Naive thymus-derived CD4-positive, alpha-beta T cell (primary cell): ENCODE measurements at regions not wholly inside any gene's neighbourhood (a gene's known extent, or its start where the extent isn't known, plus 50 kb on each side); places are given as distances from the start of the nearest gene placed in this dataset.
A peak's percentile ranks its signal among the peaks of the same experiment; 100 is the strongest.
"Not testable (repeated sequence)": the region's sequence is repeated elsewhere in the genome, so short reads cannot be mapped to it uniquely, and the experiment has no call there.

Experiments
- ATAC-seq: fragments of 150-1000 bp; cut with Tn5 transposase; 2 replicates; pipeline ENCODE4 v1.10.0; 2021; ENCODE audit warnings: mild to moderate bottlenecking, moderate library complexity
- CTCF ChIA-PET: fragments of 350-600 bp; sonication (Branson Sonifier 250); formaldehyde crosslinking; loops from one replicate; lab custom pipeline; 2021; ENCODE audit warnings: antibody characterized with exemption; lab: Charles Lee
- POLR2A ChIA-PET: fragments of 350-600 bp; sonication (Branson Sonifier 250); formaldehyde crosslinking; loops from one replicate; lab custom pipeline; 2021; ENCODE audit warnings: antibody characterized with exemption, inconsistent platforms; lab: Charles Lee
- DNase-seq, 9 donors: peaks; one replicate each; pipeline versions ENCODE4 v3.0.0 to v3.0.0-alpha.2; 2020 to 2022; ENCODE audit warnings: mixed read lengths in 1 of 9
- H3K27ac ChIP-seq: one replicate; pipeline ENCODE4 v1.7.0; 2013; ENCODE audit warnings: mild to moderate bottlenecking, low read depth, low read length, moderate library complexity
- H3K27me3 ChIP-seq, 2 donors: one replicate each; pipeline ENCODE4 v1.7.0; 2013; ENCODE audit warnings: low read length in 2 of 2, mild to moderate bottlenecking in 2 of 2, moderate library complexity in 2 of 2; ENCODE audit not compliant: control insufficient read depth in 2 of 2, insufficient read depth in 2 of 2
- H3K36me3 ChIP-seq, 3 experiments: 1 replicate in 2 of 3; 2 replicates in 1 of 3; pipeline ENCODE4 v1.7.0; 2013; ENCODE audit warnings: low read length in 3 of 3, mild to moderate bottlenecking in 3 of 3, moderate library complexity in 1 of 3; ENCODE audit not compliant: insufficient read depth in 3 of 3, control insufficient read depth in 2 of 3
- H3K4me1 ChIP-seq, 2 donors: one replicate each; pipeline ENCODE4 v1.7.0; 2013; ENCODE audit warnings: low read length in 2 of 2, mild to moderate bottlenecking in 2 of 2, moderate library complexity in 1 of 2; ENCODE audit not compliant: control insufficient read depth in 2 of 2, insufficient read depth in 2 of 2
- H3K4me3 ChIP-seq: 2 replicates; pipeline ENCODE4 v1.7.0; 2013; ENCODE audit warnings: mild to moderate bottlenecking, low read length
- H3K9me3 ChIP-seq, 3 experiments: 1 replicate in 2 of 3; 2 replicates in 1 of 3; pipeline ENCODE4 v1.7.0; 2013; ENCODE audit warnings: low read length in 3 of 3; ENCODE audit not compliant: control insufficient read depth in 2 of 3
- H3K27ac Mint-ChIP-seq, 9 donors: one replicate each; pipeline ENCODE4 v1.8.0; 2020 to 2022; ENCODE audit warnings: mixed read lengths in 9 of 9, mild to moderate bottlenecking in 8 of 9, moderate library complexity in 5 of 9, inconsistent platforms in 2 of 9
- H3K27me3 Mint-ChIP-seq, 5 donors: one replicate each; pipeline ENCODE4 v1.8.0; 2021 to 2022; ENCODE audit warnings: mixed read lengths in 5 of 5, mild to moderate bottlenecking in 1 of 5
- H3K36me3 Mint-ChIP-seq, 5 donors: one replicate each; pipeline ENCODE4 v1.8.0; 2020 to 2022; ENCODE audit warnings: mixed read lengths in 5 of 5, mild to moderate bottlenecking in 3 of 5, inconsistent platforms in 1 of 5
- H3K4me1 Mint-ChIP-seq, 7 donors: one replicate each; pipeline ENCODE4 v1.8.0; 2020 to 2022; ENCODE audit warnings: mixed read lengths in 7 of 7, mild to moderate bottlenecking in 3 of 7, inconsistent platforms in 1 of 7
- H3K4me3 Mint-ChIP-seq, 10 donors: one replicate each; pipeline ENCODE4 v1.8.0; 2020 to 2022; ENCODE audit warnings: mild to moderate bottlenecking in 10 of 10, mixed read lengths in 10 of 10, moderate library complexity in 6 of 10, inconsistent platforms in 2 of 10
- H3K9me3 Mint-ChIP-seq, 11 donors: one replicate each; pipeline ENCODE4 v1.8.0; 2020 to 2022; ENCODE audit warnings: mixed read lengths in 11 of 11, mild to moderate bottlenecking in 4 of 11, inconsistent platforms in 1 of 11, moderate library complexity in 1 of 11
- intact Hi-C, 2 donors: fragments of 100-400 bp; cut with micrococcal nuclease; formaldehyde crosslinking; loops; one replicate each; pipeline ENCODE4 v1.15.1; 2023

DNA sequence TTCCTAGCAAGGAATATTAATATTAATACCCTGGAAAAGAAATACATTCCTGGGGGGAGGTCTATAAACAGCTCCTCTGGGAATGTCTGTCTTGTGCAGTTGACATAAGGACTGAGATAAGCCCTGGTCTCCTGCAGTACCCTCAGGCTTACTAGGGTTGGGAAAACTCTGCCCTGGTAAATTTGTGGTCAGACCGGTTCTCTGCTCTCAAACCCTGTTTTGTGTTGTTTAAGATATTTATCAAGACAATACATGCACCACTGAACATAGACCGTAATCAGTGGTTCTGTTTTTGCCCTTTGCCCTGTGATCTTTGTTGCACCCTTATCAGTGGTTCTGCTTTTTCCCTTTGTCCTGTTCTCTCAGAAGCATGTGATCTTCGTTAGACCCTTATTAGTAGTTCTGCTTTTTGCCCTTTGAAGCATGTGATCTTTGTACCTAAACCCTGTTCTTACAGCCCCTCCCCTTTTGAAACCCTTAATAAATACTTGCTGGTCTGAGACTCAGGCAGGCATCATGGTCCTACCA lies 112.3 kb upstream of the CRBN start:
- intact Hi-C loops: loop anchor here in 1 of 2 donors (10.0 kb wide), 2 partner anchors 117 to 1003 kb away; partner anchors contain the start of gene CRBN
- H3K27ac ChIP-seq, H3K27me3 ChIP-seq, DNase-seq, H3K27me3 Mint-ChIP-seq, CTCF ChIA-PET, ATAC-seq, H3K36me3 ChIP-seq, H3K4me3 ChIP-seq, H3K9me3 ChIP-seq, H3K36me3 Mint-ChIP-seq, H3K27ac Mint-ChIP-seq, H3K4me1 ChIP-seq, H3K4me3 Mint-ChIP-seq, POLR2A ChIA-PET: not testable (repeated sequence)
- Mint-ChIP-seq H3K9me3 (peaks cover 0 to 18% (median 5%) of the 10 kb centered on the region in 11 donors), H3K4me1 (peaks cover 0 to 21% (median 10%) of the 10 kb centered on the region in 7 donors)

DNA sequence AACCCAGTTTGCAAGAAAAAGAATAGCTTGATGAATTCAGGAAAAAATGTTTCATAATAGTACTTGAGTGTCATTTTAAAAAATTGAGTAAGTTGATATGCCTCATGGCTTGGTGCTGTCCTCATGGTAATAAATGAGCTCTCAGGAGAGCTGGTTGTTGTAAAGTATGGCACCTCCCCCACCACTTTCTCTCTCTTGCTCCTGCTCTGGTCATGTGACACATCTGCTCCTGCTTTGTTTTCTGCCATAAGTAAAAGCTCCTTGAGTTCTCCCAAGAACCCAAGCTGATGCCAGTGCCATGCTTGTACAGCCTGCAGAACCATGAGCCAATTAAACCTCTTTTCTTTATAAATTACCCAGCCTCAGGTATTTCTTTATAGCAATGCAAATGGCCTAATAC lies 108.8 kb upstream of the CRBN start:
- no peak overlapping the region for H3K4me3 ChIP-seq
- H3K27ac ChIP-seq: no peak overlapping the region
- H3K36me3 Mint-ChIP-seq: no peaks in the 10 kb centered on the region
- ATAC-seq: no peak
- no peaks in the 10 kb centered on the region for H3K9me3 ChIP-seq
- peaks cover 0 to 2% (median 0%) of the 10 kb centered on the region in 5 donors for H3K27me3 Mint-ChIP-seq
- no peaks in the 10 kb centered on the region for H3K4me1 ChIP-seq
- H3K36me3 ChIP-seq: no peaks in the 10 kb centered on the region
- H3K4me1 Mint-ChIP-seq: peaks cover 0 to 8% (median 0%) of the 10 kb centered on the region in 7 donors
- ChIA-PET CTCF (no interaction called here), POLR2A (no interaction called here)
- no peak for DNase-seq
- H3K27me3 ChIP-seq: no peaks in the 10 kb centered on the region
- no peak overlapping the region for H3K4me3 Mint-ChIP-seq
- intact Hi-C loops: no loop called here
- no peak overlapping the region for H3K27ac Mint-ChIP-seq
- peaks cover 0 to 5% (median 0%) of the 10 kb centered on the region in 11 donors for H3K9me3 Mint-ChIP-seq

DNA sequence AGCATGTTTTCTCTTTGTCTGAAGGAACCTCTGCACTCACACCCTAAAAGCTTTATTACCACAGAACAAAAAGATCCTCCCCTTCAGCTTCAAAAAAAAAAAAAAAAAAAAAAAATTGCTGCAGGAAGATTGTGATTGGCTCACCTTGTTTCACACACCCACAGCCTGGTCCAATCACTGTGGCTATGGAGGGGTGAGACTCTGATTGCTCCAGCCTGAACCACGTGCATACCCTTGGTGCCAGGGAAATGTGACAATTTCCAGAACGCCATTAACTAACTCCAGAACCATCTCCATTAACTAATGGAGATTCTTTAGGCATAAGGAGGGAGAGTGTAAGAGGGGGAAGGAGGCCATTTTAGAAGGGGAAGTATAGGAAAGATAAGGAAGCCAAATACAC lies 106.5 kb upstream of the CRBN start:
- no peak overlapping the region for H3K4me3 Mint-ChIP-seq
- intact Hi-C loops: no loop called here
- CTCF ChIA-PET: interaction anchor here (0.6 kb wide), 1 partner anchor 413 kb away, joined by 4 read pairs; no protein-coding TSS in a partner anchor
- Histone ChIP-seq H3K4me3 (no peak overlapping the region), H3K9me3 (no peaks in the 10 kb centered on the region), H3K36me3 (no peaks in the 10 kb centered on the region), H3K27ac (no peak overlapping the region), H3K27me3 (no peaks in the 10 kb centered on the region), H3K4me1 (no peaks in the 10 kb centered on the region)
- H3K9me3 Mint-ChIP-seq: peaks cover 0 to 2% (median 0%) of the 10 kb centered on the region in 11 donors
- H3K27me3 Mint-ChIP-seq: peaks cover 0 to 2% (median 0%) of the 10 kb centered on the region in 5 donors
- ATAC-seq (no peak), DNase-seq (no peak)
- H3K27ac Mint-ChIP-seq: no peak overlapping the region
- peaks cover 0 to 15% (median 3%) of the 10 kb centered on the region in 7 donors for H3K4me1 Mint-ChIP-seq
- H3K36me3 Mint-ChIP-seq: no peaks in the 10 kb centered on the region
- POLR2A ChIA-PET: no interaction called here

DNA sequence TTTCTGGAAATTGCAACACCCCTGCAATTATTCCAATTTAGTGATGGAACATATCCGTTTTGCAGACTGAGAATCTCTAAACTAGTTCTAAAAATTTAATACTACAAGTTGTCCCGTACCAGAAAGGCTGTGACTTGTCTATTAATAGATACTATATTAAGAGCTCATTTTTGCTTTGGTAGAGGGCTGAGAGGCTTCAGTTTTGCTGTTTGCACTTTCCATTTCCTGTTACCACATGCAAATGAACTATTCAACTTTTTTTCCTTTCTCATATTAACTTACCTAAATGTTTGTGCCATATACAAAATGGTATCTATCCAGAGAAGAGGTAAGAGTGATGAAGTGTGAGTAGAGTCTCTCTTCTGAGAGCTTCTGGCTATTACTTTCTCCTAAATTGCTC lies 101.5 kb upstream of the CRBN start:
- DNase-seq (no peak), ATAC-seq (no peak)
- Histone ChIP-seq H3K36me3 (no peaks in the 10 kb centered on the region), H3K27me3 (no peaks in the 10 kb centered on the region), H3K9me3 (no peaks in the 10 kb centered on the region), H3K4me1 (no peaks in the 10 kb centered on the region), H3K4me3 (no peak overlapping the region), H3K27ac (no peak overlapping the region)
- Mint-ChIP-seq H3K27me3 (peaks cover 0 to 3% (median 0%) of the 10 kb centered on the region in 5 donors), H3K27ac (no peak overlapping the region), H3K4me3 (no peak overlapping the region), H3K9me3 (peaks cover 0 to 2% (median 0%) of the 10 kb centered on the region in 11 donors), H3K4me1 (peaks cover 0 to 27% (median 11%) of the 10 kb centered on the region in 7 donors), H3K36me3 (no peaks in the 10 kb centered on the region)
- ChIA-PET CTCF (no interaction called here), POLR2A (interaction anchor here (1.0 kb wide), 1 partner anchor 10 kb away, joined by 4 read pairs; no protein-coding TSS in a partner anchor)
- intact Hi-C loops: no loop called here

DNA sequence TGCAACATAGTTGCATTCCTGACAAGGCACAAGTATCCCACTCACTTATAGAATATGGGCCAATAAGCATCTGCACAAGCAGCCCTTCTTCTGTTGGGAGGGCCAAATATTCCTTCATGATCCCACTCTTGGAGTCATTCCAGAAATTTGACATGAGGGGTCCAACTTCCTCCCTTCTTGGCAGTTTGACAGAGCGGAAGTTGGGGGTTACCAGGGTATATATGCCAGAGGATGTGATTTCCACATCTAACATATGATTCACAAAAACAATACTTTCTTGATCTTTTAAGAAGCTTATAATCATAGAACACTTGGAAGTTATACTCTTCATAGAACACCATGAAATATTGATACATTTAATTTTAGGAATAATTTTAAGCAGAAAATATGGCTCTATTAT lies 100.9 kb upstream of the CRBN start:
- DNase-seq (no peak), ATAC-seq (no peak)
- CTCF ChIA-PET: no interaction called here
- Histone ChIP-seq H3K36me3 (no peaks in the 10 kb centered on the region), H3K9me3 (no peaks in the 10 kb centered on the region), H3K4me1 (no peaks in the 10 kb centered on the region), H3K27me3 (no peaks in the 10 kb centered on the region), H3K4me3 (no peak overlapping the region), H3K27ac (no peak overlapping the region)
- POLR2A ChIA-PET: interaction anchor here (1.0 kb wide), 1 partner anchor 10 kb away, joined by 4 read pairs; no protein-coding TSS in a partner anchor
- H3K27me3 Mint-ChIP-seq: peaks cover 0 to 3% (median 0%) of the 10 kb centered on the region in 5 donors
- H3K36me3 Mint-ChIP-seq: no peaks in the 10 kb centered on the region
- H3K4me3 Mint-ChIP-seq: no peak overlapping the region
- H3K27ac Mint-ChIP-seq: no peak overlapping the region
- intact Hi-C loops: no loop called here
- peaks cover 0 to 27% (median 11%) of the 10 kb centered on the region in 7 donors for H3K4me1 Mint-ChIP-seq
- peaks cover 0 to 5% (median 0%) of the 10 kb centered on the region in 11 donors for H3K9me3 Mint-ChIP-seq

DNA sequence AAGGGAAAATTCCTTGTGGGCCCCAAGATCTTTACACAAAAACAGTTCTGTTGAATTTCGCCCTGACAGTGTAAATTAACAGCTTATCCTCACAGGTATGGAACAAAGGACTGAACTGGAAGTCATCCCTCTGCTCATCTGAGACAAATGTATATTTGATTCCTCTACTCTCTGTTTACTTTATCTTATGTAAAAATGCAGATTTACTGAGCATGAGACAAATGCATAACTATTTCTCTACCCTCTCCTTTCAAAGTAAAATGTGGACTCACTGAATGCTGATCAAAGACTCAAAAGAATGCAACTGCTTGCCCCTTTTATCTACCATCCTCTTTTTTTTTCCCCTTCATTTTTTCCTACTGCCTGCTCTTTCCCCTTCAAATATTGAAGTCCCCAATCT lies 98.6 kb upstream of the CRBN start:
- peaks cover 0 to 8% (median 0%) of the 10 kb centered on the region in 11 donors for H3K9me3 Mint-ChIP-seq
- H3K36me3 ChIP-seq: no peaks in the 10 kb centered on the region
- H3K4me3 ChIP-seq: no peak overlapping the region
- H3K27ac ChIP-seq: no peak overlapping the region
- peaks cover 0 to 17% (median 7%) of the 10 kb centered on the region in 7 donors for H3K4me1 Mint-ChIP-seq
- H3K4me3 Mint-ChIP-seq: no peak overlapping the region
- H3K4me1 ChIP-seq: no peaks in the 10 kb centered on the region
- ATAC-seq (no peak), DNase-seq (no peak)
- no peaks in the 10 kb centered on the region for H3K27me3 ChIP-seq
- H3K9me3 ChIP-seq: no peaks in the 10 kb centered on the region
- ChIA-PET CTCF (no interaction called here), POLR2A (no interaction called here)
- intact Hi-C loops: no loop called here
- no peaks in the 10 kb centered on the region for H3K36me3 Mint-ChIP-seq
- peaks cover 0 to 3% (median 0%) of the 10 kb centered on the region in 5 donors for H3K27me3 Mint-ChIP-seq
- H3K27ac Mint-ChIP-seq: peak overlapping the region in 1 of 9 donors; percentile 23

DNA sequence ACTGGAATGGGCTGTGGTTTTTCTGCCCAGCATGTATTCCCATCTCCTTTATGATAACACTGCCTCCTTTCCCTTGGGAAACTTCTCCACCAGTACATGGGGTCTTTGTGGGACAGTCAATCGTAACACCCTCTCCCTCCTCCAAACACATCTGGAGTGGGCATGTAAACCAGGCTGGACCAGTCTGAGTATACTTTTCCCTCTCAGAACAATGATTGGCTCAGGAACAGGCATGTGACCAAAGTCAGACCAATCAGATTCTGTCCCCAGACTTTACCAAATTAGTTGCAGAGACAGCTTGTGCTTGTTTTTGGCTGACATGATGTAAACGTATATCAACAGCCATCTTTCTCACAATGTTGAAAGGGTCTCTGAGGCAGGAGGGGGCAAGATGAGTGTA lies 97.1 kb upstream of the CRBN start:
- Histone ChIP-seq H3K4me3 (no peak overlapping the region), H3K36me3 (no peaks in the 10 kb centered on the region), H3K9me3 (no peaks in the 10 kb centered on the region), H3K27ac (no peak overlapping the region), H3K27me3 (no peaks in the 10 kb centered on the region), H3K4me1 (no peaks in the 10 kb centered on the region)
- H3K27ac Mint-ChIP-seq: no peak overlapping the region
- H3K9me3 Mint-ChIP-seq: peaks cover 0 to 8% (median 0%) of the 10 kb centered on the region in 11 donors
- peaks cover 0 to 14% (median 4%) of the 10 kb centered on the region in 7 donors for H3K4me1 Mint-ChIP-seq
- CTCF ChIA-PET: no interaction called here
- POLR2A ChIA-PET: no interaction called here
- no peak for ATAC-seq
- intact Hi-C loops: no loop called here
- no peak for DNase-seq
- peaks cover 0 to 5% (median 0%) of the 10 kb centered on the region in 5 donors for H3K27me3 Mint-ChIP-seq
- H3K36me3 Mint-ChIP-seq: no peaks in the 10 kb centered on the region
- no peak overlapping the region for H3K4me3 Mint-ChIP-seq
